Thoracic aorta (tissue), 2 donors: ENCODE measurements at regions not wholly inside any gene's neighbourhood (a gene's known extent, or its start where the extent isn't known, plus 50 kb on each side); places are given as distances from the start of the nearest gene placed in this dataset.
"Not testable (repeated sequence)": the region's sequence is repeated elsewhere in the genome, so short reads cannot be mapped to it uniquely, and the experiment has no call there.

ENCODE experiments used
- ATAC-seq: fragments of 150-250 bp; one replicate; pipeline ENCODE4 v1.8.0; 2017; ENCODE audit warnings: low read depth; ENCODE audit not compliant: insufficient number of reproducible peaks, low FRiP score
- DNase-seq: peaks from one replicate; pipeline ENCODE4 v3.0.0-alpha.2; 2020; ENCODE audit warnings: low spot score
- H3K27ac ChIP-seq, 2 donors: fragments of 200-600 bp; sonication (generic); 1 replicate in 1 of 2; 2 replicates in 1 of 2; pipeline ENCODE4 v1.5.1; 2016; ENCODE audit warnings: mild to moderate bottlenecking in 2 of 2, moderate library complexity in 2 of 2
- H3K27me3 ChIP-seq: fragments of 200-600 bp; sonication (generic); replicated peaks from 2 replicates; pipeline ENCODE4 v1.6.0; 2016; ENCODE audit warnings: mild to moderate bottlenecking; ENCODE audit not compliant: insufficient read depth
- H3K36me3 ChIP-seq: fragments of 200-600 bp; sonication (generic); one replicate; pipeline ENCODE4 v1.5.1; 2016
- H3K4me1 ChIP-seq, 2 donors: fragments of 200-600 bp; sonication (generic); 1 replicate in 1 of 2; 2 replicates in 1 of 2; pipeline versions ENCODE4 v1.5.1 to v1.6.0; 2016; ENCODE audit warnings: low read depth in 2 of 2, mild to moderate bottlenecking in 1 of 2; ENCODE audit not compliant: control insufficient read depth in 1 of 2
- H3K4me3 ChIP-seq: fragments of 200-600 bp; sonication (generic); 2 replicates; pipeline ENCODE4 v1.5.1; 2016; ENCODE audit warnings: mild to moderate bottlenecking
- H3K9me3 ChIP-seq: fragments of 200-600 bp; sonication (generic); 2 replicates; pipeline ENCODE4 v1.5.1; 2016
- TF ChIP-seq, protein P1 (sequence below): fragments of 200-600 bp; sonication (generic); IDR thresholded peaks from one replicate; pipeline ENCODE4 v1.5.1; 2019; ENCODE audit warnings: antibody characterized with exemption

DNA sequence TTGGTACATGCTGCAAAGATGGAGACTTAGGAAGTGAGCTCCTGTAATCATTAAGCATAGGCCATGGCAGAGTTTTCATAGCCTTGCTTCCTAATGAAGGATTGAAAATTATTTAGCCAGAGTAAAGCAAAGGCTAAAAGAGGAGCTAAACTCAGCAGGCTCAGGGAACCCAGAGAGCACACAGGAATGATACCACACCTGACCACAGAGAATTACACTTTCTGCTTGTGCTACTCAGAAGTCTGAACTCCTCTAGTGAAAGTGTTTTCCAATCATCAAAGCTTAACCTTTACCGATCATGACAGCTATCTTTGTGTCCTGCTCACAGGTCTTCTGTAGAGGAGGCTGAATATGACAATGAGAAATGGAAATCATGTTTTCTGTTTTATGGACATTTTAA lies 347.7 kb downstream of the OTUD1 start:
- no peak overlapping the region for H3K4me3 ChIP-seq
- no peak for DNase-seq
- H3K27ac ChIP-seq: no peak overlapping the region
- ATAC-seq: no peak
- no peaks in the 10 kb centered on the region for H3K9me3 ChIP-seq
- H3K36me3 ChIP-seq: no peaks in the 10 kb centered on the region
- no peaks in the 10 kb centered on the region for H3K4me1 ChIP-seq
- no peaks in the 10 kb centered on the region for H3K27me3 ChIP-seq
- TF ChIP-seq, protein P1, sequence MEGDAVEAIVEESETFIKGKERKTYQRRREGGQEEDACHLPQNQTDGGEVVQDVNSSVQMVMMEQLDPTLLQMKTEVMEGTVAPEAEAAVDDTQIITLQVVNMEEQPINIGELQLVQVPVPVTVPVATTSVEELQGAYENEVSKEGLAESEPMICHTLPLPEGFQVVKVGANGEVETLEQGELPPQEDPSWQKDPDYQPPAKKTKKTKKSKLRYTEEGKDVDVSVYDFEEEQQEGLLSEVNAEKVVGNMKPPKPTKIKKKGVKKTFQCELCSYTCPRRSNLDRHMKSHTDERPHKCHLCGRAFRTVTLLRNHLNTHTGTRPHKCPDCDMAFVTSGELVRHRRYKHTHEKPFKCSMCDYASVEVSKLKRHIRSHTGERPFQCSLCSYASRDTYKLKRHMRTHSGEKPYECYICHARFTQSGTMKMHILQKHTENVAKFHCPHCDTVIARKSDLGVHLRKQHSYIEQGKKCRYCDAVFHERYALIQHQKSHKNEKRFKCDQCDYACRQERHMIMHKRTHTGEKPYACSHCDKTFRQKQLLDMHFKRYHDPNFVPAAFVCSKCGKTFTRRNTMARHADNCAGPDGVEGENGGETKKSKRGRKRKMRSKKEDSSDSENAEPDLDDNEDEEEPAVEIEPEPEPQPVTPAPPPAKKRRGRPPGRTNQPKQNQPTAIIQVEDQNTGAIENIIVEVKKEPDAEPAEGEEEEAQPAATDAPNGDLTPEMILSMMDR: no peak

DNA sequence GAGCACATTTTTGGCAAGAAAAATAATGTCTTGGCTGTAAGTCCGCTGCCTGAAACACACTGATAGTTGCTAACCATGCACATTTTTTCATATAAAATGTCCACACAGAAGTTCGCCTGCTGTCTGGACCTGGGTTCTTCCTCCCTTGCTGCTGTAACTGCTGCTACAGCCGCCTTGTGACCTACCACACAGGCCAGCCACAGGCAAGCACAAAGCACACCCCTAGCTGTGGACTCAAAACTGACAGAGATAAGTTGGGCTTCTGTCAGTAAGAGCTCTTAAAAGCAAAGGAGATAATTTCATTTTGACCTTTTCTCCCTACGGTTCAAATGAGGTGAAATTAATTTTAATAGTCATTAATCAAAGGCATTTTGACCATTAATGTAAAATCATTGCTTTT lies 354.7 kb downstream of the OTUD1 start:
- H3K4me3 ChIP-seq: no peak overlapping the region
- no peak for DNase-seq
- H3K27me3 ChIP-seq: no peaks in the 10 kb centered on the region
- H3K36me3 ChIP-seq: no peaks in the 10 kb centered on the region
- TF ChIP-seq, protein P1: no peak
- no peaks in the 10 kb centered on the region for H3K9me3 ChIP-seq
- ATAC-seq: no peak
- no peak overlapping the region for H3K27ac ChIP-seq
- H3K4me1 ChIP-seq: no peaks in the 10 kb centered on the region

DNA sequence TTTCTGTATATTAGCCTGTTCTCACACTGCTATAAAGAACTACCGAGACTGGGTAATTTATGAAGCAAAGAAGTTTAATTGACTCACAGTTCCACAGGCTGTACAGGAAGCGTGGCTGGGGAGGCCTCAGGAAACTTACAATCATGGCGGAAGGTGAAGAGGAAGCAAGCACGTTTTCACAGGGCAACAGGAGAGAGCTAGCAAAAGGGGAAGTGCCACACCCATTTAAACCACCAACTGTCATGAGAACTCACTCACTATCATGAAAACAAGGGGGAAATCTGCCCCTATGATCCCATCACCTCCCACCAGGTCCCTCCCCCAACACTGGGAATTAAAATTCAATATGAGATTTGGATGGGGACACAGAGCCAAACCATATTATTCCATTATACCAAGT lies 358.6 kb downstream of the OTUD1 start:
- ATAC-seq, H3K4me3 ChIP-seq, H3K36me3 ChIP-seq, H3K4me1 ChIP-seq, H3K9me3 ChIP-seq, H3K27me3 ChIP-seq, H3K27ac ChIP-seq, DNase-seq: not testable (repeated sequence)

DNA sequence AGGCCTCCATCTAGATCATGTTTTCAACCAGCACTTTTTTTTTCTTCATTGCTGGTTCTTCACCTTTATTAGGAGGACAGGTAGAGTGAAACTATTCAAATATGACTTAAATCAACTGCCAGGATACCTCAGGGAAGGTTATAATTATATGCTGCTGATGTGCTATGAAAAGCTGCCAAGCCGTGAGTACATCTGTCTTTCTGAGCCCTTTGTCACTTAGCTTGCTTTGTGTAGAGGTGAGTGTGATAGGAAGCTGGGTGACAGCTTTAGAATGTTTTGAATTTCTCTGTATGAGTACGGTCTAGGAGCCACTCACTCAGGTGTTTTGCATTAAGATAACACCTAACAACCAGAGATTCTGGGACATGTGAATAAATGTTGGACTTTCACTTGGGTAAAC lies 365.2 kb downstream of the OTUD1 start:
- H3K27ac ChIP-seq: no peak overlapping the region
- TF ChIP-seq, protein P1: no peak
- ATAC-seq: no peak
- no peaks in the 10 kb centered on the region for H3K4me1 ChIP-seq
- no peaks in the 10 kb centered on the region for H3K9me3 ChIP-seq
- H3K36me3 ChIP-seq: no peaks in the 10 kb centered on the region
- no peak overlapping the region for H3K4me3 ChIP-seq
- no peak for DNase-seq
- no peaks in the 10 kb centered on the region for H3K27me3 ChIP-seq

DNA sequence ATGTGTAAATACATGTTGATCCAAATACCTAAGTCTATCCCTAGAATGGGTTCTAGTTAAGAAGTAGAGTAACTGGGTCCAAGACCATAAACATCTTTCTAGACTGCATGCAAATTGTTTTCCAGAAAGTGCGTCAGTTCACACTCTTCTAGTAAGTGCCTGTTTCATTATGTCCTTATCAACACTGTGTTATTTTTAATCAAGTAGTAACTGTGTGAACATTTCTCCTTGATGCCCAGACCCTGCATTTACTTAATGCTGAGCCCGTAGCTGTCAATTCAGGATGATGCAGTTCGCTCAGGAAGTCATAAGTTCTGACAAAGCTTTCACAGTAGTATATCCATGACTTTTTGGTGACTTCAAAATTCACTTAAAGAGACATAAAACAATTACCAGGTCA lies 374.8 kb downstream of the OTUD1 start:
- Histone ChIP-seq H3K9me3 (no peaks in the 10 kb centered on the region), H3K4me3 (no peak overlapping the region), H3K27ac (no peak overlapping the region), H3K36me3 (no peaks in the 10 kb centered on the region), H3K27me3 (no peaks in the 10 kb centered on the region), H3K4me1 (no peaks in the 10 kb centered on the region)
- ATAC-seq (no peak), DNase-seq (no peak)
- TF ChIP-seq, protein P1: no peak

DNA sequence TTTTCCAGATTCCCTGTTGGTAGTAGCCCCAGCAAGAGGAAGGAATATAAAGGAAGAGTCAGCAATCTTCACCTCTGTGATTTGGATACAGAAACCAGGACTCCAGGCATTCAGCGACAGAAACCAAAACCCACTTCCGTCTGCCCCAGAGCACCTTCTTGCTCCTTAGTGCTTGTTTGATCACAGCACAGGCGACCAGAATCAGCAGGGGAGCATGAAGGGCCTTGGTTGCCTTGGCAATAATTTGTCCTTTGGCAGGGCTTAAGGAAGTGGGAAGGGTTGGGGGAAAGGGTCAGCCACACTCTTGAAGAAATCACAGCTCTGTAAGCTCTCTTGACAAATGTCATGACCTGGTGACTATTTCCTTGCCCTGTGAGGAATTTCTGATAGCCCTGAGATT lies 379.6 kb downstream of the OTUD1 start:
- no peak overlapping the region for H3K4me3 ChIP-seq
- TF ChIP-seq, protein P1: no peak
- no peaks in the 10 kb centered on the region for H3K36me3 ChIP-seq
- ATAC-seq (no peak), DNase-seq (no peak)
- H3K27me3 ChIP-seq: no peaks in the 10 kb centered on the region
- no peaks in the 10 kb centered on the region for H3K4me1 ChIP-seq
- H3K9me3 ChIP-seq: no peaks in the 10 kb centered on the region
- H3K27ac ChIP-seq: no peak overlapping the region
